Fibroblast of the aortic adventitia (primary cell): ENCODE measurements at regions not wholly inside any gene's neighbourhood (a gene's known extent, or its start where the extent isn't known, plus 50 kb on each side); places are given as distances from the start of the nearest gene placed in this dataset.

ENCODE experiments used
- DNase-seq: peaks from one replicate; pipeline ENCODE4 v3.0.0-alpha.2; 2010; ENCODE audit warnings: low read depth
- H3K4me3 ChIP-seq: 2 replicates; pipeline ENCODE4 v1.5.1; 2011; ENCODE audit warnings: low read depth, mild to moderate bottlenecking, control low read depth, low read length, moderate library complexity
- TF ChIP-seq, protein P1 (sequence below): IDR thresholded peaks from 2 replicates; pipeline ENCODE4 v1.5.1; 2011; ENCODE audit warnings: mild to moderate bottlenecking, low read length, control low read depth, inconsistent platforms; ENCODE audit not compliant: insufficient read depth

- no peak overlapping the region for H3K4me3 ChIP-seq
- peak; percentile 2 for DNase-seq
- TF ChIP-seq, protein P1, sequence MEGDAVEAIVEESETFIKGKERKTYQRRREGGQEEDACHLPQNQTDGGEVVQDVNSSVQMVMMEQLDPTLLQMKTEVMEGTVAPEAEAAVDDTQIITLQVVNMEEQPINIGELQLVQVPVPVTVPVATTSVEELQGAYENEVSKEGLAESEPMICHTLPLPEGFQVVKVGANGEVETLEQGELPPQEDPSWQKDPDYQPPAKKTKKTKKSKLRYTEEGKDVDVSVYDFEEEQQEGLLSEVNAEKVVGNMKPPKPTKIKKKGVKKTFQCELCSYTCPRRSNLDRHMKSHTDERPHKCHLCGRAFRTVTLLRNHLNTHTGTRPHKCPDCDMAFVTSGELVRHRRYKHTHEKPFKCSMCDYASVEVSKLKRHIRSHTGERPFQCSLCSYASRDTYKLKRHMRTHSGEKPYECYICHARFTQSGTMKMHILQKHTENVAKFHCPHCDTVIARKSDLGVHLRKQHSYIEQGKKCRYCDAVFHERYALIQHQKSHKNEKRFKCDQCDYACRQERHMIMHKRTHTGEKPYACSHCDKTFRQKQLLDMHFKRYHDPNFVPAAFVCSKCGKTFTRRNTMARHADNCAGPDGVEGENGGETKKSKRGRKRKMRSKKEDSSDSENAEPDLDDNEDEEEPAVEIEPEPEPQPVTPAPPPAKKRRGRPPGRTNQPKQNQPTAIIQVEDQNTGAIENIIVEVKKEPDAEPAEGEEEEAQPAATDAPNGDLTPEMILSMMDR, result no peak
These were observed 281.0 kb upstream of the POU3F1 start for GRCh38 chr1:38327559-38327973.

DNA sequence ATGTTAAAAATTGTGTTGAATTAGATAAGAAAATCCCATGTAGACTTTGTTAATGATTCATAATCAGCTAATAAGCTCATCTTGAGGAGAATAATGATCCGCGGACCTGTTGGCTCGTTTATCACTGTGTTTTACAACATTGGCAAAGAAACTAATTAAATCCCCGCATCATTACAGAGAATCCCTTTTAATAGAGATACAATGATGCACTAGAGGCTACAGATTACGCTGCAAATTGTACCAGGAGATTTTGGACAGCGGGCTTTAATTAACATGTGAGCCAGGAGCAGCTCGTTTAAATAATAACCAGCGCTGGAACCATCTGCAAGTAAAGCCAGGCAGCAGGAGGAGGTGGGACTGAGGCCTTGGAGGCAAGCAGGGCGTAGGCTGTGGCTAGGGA lies 280.3 kb upstream of the POU3F1 start:
- H3K4me3 ChIP-seq, result no peak overlapping the region
- DNase-seq, result no peak
- TF ChIP-seq, protein P1, result no peak

- DNase-seq, result no peak
- TF ChIP-seq, protein P1, result no peak
- H3K4me3 ChIP-seq, result no peak overlapping the region
These were observed 279.5 kb upstream of the POU3F1 start for GRCh38 chr1:38326135-38326534.

GRCh38 chr1:38312753-38313152 lies 266.2 kb upstream of the POU3F1 start:
- TF ChIP-seq, protein P1, result no peak
- no peak overlapping the region for H3K4me3 ChIP-seq
- DNase-seq, result no peak

GRCh38 chr1:38310079-38310478 lies 263.5 kb upstream of the POU3F1 start:
- TF ChIP-seq, protein P1, result no peak
- no peak for DNase-seq
- H3K4me3 ChIP-seq, result no peak overlapping the region

- no peak for DNase-seq
- H3K4me3 ChIP-seq, result no peak overlapping the region
- TF ChIP-seq, protein P1, result no peak
These were observed 262.2 kb upstream of the POU3F1 start for GRCh38 chr1:38308780-38309179.

DNA sequence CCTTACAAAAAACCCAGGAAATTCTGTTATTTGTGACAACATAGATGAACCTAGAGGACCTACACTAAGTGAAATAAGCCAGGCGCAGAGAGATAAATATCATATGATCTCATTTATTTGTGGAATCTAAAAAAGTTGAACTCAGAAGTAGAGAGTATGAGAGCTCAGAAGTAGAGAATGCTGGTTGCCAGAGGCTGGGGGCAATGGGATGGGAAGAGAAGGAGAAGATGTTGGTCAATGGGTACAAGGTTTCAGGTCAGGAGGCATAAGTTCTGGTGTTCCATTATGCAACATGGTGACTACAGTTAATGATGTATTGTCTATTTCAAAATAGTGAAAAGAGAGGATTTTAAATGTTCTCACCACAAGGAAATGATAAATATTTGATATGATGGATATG lies 259.1 kb upstream of the POU3F1 start:
- H3K4me3 ChIP-seq, result no peak overlapping the region
- TF ChIP-seq, protein P1, result no peak
- no peak for DNase-seq
